ENCODE measurements at regions not wholly inside any gene's neighbourhood (a gene's known extent, or its start where the extent isn't known, plus 50 kb on each side); places are given as distances from the start of the nearest gene placed in this dataset.

DNA sequence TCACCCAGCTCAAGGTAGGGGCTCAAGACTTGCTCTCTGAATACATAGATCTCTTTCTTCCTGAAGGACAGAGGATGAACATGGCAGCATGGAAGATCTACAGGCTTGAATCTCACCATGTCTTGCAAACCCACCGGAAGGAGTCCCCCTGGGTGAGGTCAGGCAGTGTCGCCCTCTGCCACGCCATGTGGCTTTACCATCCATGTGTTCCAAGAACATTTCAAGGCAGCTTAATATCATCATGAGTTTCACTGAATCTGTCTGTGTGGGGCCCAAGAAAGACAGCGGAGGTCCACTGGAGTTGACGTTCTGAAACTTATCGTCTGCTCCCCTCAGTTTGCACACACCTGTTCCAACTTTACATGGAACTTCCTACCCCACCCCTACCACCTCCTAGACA lies 1202.6 kb downstream of the TBC1D22A start:
- H3K27ac ChIP-seq: no peak overlapping the region
- no peak for TF ChIP-seq CTCF (conservative IDR thresholded peaks at IDR 0.05)

DNA sequence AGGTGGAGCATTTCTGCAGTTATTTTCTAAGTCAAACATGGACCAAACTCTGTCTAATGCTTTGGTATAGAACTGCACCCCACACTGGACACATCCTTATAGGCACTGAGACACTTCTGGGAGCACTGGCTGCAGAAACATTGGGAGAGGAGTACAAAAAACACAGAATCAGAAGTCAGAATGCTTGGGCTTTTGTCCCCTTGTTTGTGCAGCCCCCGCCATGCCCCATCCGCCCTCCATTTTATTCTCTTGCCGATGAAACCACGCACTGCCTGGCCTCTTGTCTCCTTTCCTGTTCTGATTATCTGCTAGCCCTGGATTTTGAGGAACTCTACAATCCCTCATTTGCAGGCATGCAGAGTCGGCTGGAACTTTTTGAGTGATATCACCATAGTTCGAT lies 1201.2 kb downstream of the TBC1D22A start:
- no peak for TF ChIP-seq CTCF (conservative IDR thresholded peaks at IDR 0.05)
- H3K27ac ChIP-seq: no peak overlapping the region

GRCh38 chr22:47957649-47958048 lies 1195.2 kb downstream of the TBC1D22A start:
- no peak overlapping the region for H3K27ac ChIP-seq
- no peak for TF ChIP-seq CTCF (conservative IDR thresholded peaks at IDR 0.05)

DNA sequence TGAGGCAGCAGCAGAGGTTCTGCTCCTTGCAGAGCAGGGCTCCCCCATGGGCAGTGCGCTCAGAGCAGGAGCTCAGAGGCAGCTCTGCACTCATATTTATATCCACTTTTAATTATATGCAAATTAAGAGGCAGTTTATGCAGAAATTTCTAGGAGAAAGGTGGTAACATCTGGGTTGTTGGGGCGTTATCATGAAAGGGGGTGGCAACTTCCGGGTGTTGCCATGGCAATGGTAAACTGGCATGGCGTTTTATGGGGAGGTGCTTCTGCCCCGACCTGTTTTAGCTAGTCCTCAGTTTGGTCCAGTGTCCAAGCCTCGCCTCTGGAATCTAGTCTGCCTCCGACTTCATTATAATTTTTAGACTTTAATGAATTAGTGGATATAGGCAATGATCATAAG lies 1191.7 kb downstream of the TBC1D22A start:
- H3K27ac ChIP-seq: no peak overlapping the region
- no peak for TF ChIP-seq CTCF (conservative IDR thresholded peaks at IDR 0.05)

- TF ChIP-seq CTCF (conservative IDR thresholded peaks at IDR 0.05): no peak
These were observed 1182.5 kb downstream of the TBC1D22A start for GRCh38 chr22:47944941-47945340.

DNA sequence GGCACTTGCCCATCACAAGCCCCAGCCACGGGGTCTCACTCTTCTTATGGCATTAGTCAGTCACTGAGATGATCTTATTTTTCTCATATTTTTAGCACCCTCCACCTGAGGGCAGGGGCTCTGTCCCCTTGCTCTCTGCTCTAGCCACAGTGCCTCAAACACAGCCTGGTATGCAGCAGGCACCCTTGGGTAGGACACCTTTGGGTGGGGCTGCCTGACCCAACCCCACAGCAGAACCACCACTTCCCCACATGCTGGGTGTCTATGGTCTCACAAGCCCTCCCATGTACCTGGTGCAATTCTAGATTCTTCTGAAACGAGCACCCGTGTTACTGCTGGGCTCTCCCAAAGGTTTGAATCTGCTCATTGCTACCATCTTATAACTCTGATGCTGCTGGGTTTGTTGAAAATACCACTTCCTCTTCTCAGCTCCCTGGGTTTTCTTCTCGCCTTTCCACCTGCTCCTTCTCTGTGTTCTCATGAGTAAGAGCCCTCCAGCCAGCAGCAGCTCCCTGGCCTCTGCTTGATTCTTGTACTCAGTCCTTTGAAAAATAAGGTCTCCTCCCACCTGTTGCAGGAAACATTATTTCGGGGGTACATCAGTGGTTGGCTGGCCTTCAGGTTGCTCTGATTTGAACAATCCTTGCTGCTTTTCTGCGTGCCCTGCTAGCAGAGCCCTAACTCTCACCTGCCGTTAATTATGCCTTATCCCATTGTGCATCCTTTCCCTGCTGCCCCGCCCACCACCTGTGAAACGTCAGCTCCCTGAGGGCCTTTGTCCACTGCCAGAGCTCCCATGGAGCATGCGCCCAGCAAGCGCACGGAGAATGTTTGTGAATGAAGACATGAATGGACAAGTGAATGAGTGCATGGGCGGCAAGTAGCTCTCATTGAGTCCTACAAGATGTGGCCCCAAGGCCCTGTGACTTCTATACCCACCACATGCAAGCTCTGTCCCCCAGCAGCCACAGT lies 1181.6 kb downstream of the TBC1D22A start:
- no peak overlapping the region for H3K27ac ChIP-seq
- no peak for TF ChIP-seq CTCF (conservative IDR thresholded peaks at IDR 0.05)

More at GRCh38 chr22:47944941-47945340, 1182.5 kb downstream of the TBC1D22A start:
- H3K27ac ChIP-seq: no peak overlapping the region

DNA sequence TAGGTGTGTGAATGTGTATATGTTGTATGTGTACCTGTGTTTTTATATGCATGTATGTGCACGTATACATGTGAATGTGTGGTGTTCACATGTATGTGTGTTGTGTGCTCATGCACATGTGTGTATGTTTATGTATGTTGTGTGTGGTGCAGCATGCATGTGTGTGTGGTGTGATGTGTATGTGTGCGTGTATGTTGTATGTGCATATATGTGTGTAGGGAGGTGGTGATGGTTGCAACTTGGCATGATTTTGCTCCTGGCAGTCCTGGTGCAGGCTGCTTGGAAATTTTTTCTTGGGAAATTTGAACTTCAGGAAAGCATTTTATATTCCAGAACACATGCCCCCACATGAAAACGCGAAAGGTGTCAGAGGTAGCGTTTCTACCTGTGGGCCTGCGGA lies 1177.8 kb downstream of the TBC1D22A start:
- H3K27ac ChIP-seq: no peak overlapping the region
- TF ChIP-seq CTCF (conservative IDR thresholded peaks at IDR 0.05): no peak

Measured in VCaP (cell line).